Parathyroid adenoma (tissue), 2 donors: ENCODE measurements at regions not wholly inside any gene's neighbourhood (a gene's known extent, or its start where the extent isn't known, plus 50 kb on each side); places are given as distances from the start of the nearest gene placed in this dataset.

Experiments
- H2AFZ ChIP-seq: fragments of 300-600 bp; sonication (generic); one replicate; pipeline ENCODE4 v1.7.0; 2017; ENCODE audit warnings: antibody characterized with exemption, mild to moderate bottlenecking
- H3K27ac ChIP-seq: fragments of 300-600 bp; sonication (generic); one replicate; pipeline ENCODE4 v1.7.0; 2017
- H3K27me3 ChIP-seq: fragments of 300-600 bp; sonication (generic); one replicate; pipeline ENCODE4 v1.7.0; 2017; ENCODE audit warnings: low read length; ENCODE audit not compliant: control insufficient read depth, insufficient read depth
- H3K36me3 ChIP-seq: fragments of 300-600 bp; sonication (generic); one replicate; pipeline ENCODE4 v1.7.0; 2017; ENCODE audit warnings: low read length; ENCODE audit not compliant: control insufficient read depth, insufficient read depth
- H3K4me1 ChIP-seq: fragments of 300-600 bp; sonication (generic); one replicate; pipeline ENCODE4 v1.7.0; 2017; ENCODE audit warnings: control low read depth
- H3K4me2 ChIP-seq: fragments of 300-600 bp; sonication (generic); one replicate; pipeline ENCODE4 v1.7.0; 2017; ENCODE audit warnings: low read length
- H3K4me3 ChIP-seq: fragments of 300-600 bp; sonication (generic); one replicate; pipeline ENCODE4 v1.7.0; 2017; ENCODE audit warnings: low read depth, low read length
- H3K79me2 ChIP-seq: fragments of 300-600 bp; sonication (generic); one replicate; pipeline ENCODE4 v1.7.0; 2017; ENCODE audit warnings: control low read depth
- H3K9ac ChIP-seq: fragments of 300-600 bp; sonication (generic); one replicate; pipeline ENCODE4 v1.7.0; 2017; ENCODE audit warnings: mild to moderate bottlenecking
- H3K9me3 ChIP-seq: fragments of 300-600 bp; sonication (generic); one replicate; pipeline ENCODE4 v1.7.0; 2017; ENCODE audit warnings: low read length; ENCODE audit not compliant: control insufficient read depth
- TF ChIP-seq, protein P1 (sequence below): fragments of 300-600 bp; sonication (generic); IDR thresholded peaks from one replicate; pipeline ENCODE4 v1.7.0; 2017; ENCODE audit warnings: antibody characterized with exemption, mild to moderate bottlenecking
- donor health status: primary hyperparathyroidism.

DNA sequence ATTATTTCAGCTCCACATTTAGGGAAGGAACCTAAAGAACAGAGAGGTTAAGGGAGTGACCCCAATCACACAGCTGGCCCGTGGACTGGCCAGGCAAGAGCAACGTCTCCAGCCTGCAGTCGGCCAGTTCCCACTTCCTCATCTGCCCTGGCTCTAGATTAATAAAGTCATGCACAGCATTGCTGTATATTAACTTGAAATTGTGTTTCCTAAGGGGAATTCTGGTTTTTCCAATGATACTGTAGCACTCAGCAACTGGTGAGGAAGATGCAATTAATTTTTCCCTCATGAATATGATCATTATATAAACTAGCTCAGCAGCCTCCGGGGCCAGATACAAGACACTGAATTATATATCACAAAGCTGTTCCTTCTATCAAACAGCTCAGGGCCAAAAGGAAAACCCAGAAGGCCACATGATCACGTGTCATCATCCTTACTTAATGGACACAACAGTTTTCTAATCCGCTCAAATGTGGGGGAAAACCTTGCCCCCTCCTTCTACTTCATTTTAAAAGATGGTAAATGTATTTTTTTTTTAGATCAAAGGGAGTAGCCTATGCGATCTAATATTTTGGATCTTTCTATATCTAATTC lies 295.3 kb upstream of the PRKCQ start:
- H3K27me3 ChIP-seq = no peaks in the 10 kb centered on the region
- H3K27ac ChIP-seq = no peak overlapping the region
- H3K79me2 ChIP-seq = no peaks in the 10 kb centered on the region
- H3K9ac ChIP-seq = no peak overlapping the region
- H3K9me3 ChIP-seq = no peaks in the 10 kb centered on the region
- no peaks in the 10 kb centered on the region for H3K4me1 ChIP-seq
- no peak overlapping the region for H2AFZ ChIP-seq
- H3K4me3 ChIP-seq = no peak overlapping the region
- TF ChIP-seq, protein P1, sequence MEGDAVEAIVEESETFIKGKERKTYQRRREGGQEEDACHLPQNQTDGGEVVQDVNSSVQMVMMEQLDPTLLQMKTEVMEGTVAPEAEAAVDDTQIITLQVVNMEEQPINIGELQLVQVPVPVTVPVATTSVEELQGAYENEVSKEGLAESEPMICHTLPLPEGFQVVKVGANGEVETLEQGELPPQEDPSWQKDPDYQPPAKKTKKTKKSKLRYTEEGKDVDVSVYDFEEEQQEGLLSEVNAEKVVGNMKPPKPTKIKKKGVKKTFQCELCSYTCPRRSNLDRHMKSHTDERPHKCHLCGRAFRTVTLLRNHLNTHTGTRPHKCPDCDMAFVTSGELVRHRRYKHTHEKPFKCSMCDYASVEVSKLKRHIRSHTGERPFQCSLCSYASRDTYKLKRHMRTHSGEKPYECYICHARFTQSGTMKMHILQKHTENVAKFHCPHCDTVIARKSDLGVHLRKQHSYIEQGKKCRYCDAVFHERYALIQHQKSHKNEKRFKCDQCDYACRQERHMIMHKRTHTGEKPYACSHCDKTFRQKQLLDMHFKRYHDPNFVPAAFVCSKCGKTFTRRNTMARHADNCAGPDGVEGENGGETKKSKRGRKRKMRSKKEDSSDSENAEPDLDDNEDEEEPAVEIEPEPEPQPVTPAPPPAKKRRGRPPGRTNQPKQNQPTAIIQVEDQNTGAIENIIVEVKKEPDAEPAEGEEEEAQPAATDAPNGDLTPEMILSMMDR = no peak
- H3K4me2 ChIP-seq = no peak overlapping the region
- no peaks in the 10 kb centered on the region for H3K36me3 ChIP-seq

DNA sequence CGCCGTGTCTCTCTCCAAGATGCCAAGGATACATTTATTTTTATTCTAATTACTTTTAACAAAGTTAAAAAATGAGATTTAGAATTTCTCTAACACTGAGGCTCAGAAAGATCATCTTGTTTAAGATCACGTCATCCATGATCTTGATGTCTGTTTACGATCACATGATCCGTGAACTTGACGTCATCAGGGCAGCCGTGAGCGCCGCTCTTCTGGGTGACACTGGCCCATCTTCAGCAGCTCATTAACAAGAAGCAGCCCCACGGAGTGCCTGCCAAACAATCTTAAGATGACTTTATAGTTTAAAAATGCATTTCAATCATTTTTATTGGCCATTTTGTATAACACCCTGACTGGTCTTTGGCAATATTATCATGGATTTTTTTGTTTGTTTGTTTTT lies 291.1 kb upstream of the PRKCQ start:
- no peaks in the 10 kb centered on the region for H3K79me2 ChIP-seq
- no peak overlapping the region for H3K4me2 ChIP-seq
- no peak overlapping the region for H3K4me3 ChIP-seq
- no peak overlapping the region for H2AFZ ChIP-seq
- H3K9ac ChIP-seq = no peak overlapping the region
- no peaks in the 10 kb centered on the region for H3K9me3 ChIP-seq
- no peaks in the 10 kb centered on the region for H3K27me3 ChIP-seq
- TF ChIP-seq, protein P1 = no peak
- no peaks in the 10 kb centered on the region for H3K4me1 ChIP-seq
- no peaks in the 10 kb centered on the region for H3K36me3 ChIP-seq
- H3K27ac ChIP-seq = no peak overlapping the region

DNA sequence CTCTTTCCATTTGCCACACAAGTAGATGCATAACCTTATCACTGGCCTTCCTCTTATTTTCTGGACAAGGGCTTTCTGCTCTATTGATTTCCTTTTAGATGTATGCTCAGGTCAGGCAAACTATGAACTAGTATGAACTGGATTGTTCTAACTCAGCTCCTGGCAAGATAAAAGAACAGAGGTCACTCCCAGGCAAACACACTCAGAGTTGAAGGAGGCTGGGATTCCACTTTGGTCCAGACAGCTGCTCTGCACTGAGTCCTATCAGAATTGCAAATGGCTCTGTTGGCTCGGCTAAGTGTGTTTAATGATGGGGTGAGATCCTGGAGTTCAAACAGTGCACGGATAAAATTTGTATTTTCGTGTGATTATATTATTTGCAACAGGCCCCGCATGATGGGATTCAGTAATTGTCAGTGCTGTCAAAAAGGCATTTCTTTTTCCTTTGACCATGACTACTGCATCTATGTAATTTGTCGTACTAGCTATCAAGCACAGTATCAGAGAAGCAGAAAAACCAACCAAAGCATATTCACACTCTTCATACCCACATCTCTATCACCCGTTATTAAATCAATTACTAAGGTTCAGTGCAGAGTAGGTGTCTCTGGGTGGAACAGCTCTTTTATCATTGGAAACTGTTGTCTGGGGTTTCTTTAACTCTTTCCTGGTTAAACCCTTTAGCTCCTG lies 288.1 kb upstream of the PRKCQ start:
- no peaks in the 10 kb centered on the region for H3K27me3 ChIP-seq
- H3K36me3 ChIP-seq = no peaks in the 10 kb centered on the region
- no peak overlapping the region for H3K4me2 ChIP-seq
- H3K9ac ChIP-seq = no peak overlapping the region
- TF ChIP-seq, protein P1 = no peak
- no peak overlapping the region for H3K4me3 ChIP-seq
- no peaks in the 10 kb centered on the region for H3K4me1 ChIP-seq
- H2AFZ ChIP-seq = no peak overlapping the region
- no peak overlapping the region for H3K27ac ChIP-seq
- no peaks in the 10 kb centered on the region for H3K9me3 ChIP-seq
- H3K79me2 ChIP-seq = no peaks in the 10 kb centered on the region

DNA sequence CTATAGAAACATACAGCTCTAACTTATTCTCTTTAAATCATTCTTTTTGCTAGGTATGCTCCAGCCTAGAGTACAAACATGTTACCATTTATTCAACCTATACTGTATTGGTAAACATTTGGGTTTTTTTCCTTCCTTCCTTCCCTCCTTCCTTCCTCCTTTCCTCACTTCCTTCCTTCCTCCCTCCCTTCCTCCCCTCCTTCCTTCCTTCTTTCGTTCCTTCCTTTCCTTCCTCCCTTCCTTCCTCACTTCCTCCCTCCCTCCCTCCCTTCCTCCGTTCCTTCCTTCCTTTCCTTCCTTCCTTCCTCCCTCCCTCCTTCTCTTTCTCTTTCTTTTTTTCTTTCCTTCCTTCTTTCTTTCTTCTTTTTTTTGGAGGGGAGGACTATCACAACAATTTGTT lies 286.7 kb upstream of the PRKCQ start:
- no peaks in the 10 kb centered on the region for H3K79me2 ChIP-seq
- no peak overlapping the region for H3K4me2 ChIP-seq
- no peaks in the 10 kb centered on the region for H3K4me1 ChIP-seq
- H3K4me3 ChIP-seq = no peak overlapping the region
- no peaks in the 10 kb centered on the region for H3K27me3 ChIP-seq
- H3K36me3 ChIP-seq = no peaks in the 10 kb centered on the region
- no peak overlapping the region for H3K9ac ChIP-seq
- H2AFZ ChIP-seq = no peak overlapping the region
- no peak overlapping the region for H3K27ac ChIP-seq
- no peaks in the 10 kb centered on the region for H3K9me3 ChIP-seq
- TF ChIP-seq, protein P1 = no peak

DNA sequence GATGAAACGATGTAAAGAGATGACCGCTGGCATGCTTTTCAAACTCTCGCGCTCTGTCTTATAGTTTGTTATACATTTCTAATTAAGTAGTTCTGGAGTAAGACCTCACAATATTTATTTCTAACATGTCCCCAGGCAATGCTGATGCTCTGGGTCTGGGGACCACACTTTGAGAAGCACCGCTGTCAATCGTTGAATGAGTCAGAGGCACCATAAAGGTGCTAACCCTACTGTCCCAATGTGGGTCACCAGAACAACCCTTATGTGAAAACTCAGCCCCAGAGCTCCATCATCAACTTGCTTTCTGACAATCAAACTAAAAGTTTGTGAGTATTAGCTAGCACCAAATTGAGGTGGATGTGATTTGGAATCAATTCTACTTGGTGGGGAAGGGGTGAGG lies 284.1 kb upstream of the PRKCQ start:
- Histone ChIP-seq H3K79me2 (no peaks in the 10 kb centered on the region), H3K9me3 (no peaks in the 10 kb centered on the region), H3K4me1 (no peaks in the 10 kb centered on the region), H3K27ac (no peak overlapping the region), H3K4me3 (no peak overlapping the region), H3K27me3 (no peaks in the 10 kb centered on the region), H2AFZ (no peak overlapping the region), H3K4me2 (no peak overlapping the region), H3K36me3 (no peaks in the 10 kb centered on the region), H3K9ac (no peak overlapping the region)
- TF ChIP-seq, protein P1 = no peak
